ENCODE measurements at regions not wholly inside any gene's neighbourhood (a gene's known extent, or its start where the extent isn't known, plus 50 kb on each side); places are given as distances from the start of the nearest gene placed in this dataset.

DNA sequence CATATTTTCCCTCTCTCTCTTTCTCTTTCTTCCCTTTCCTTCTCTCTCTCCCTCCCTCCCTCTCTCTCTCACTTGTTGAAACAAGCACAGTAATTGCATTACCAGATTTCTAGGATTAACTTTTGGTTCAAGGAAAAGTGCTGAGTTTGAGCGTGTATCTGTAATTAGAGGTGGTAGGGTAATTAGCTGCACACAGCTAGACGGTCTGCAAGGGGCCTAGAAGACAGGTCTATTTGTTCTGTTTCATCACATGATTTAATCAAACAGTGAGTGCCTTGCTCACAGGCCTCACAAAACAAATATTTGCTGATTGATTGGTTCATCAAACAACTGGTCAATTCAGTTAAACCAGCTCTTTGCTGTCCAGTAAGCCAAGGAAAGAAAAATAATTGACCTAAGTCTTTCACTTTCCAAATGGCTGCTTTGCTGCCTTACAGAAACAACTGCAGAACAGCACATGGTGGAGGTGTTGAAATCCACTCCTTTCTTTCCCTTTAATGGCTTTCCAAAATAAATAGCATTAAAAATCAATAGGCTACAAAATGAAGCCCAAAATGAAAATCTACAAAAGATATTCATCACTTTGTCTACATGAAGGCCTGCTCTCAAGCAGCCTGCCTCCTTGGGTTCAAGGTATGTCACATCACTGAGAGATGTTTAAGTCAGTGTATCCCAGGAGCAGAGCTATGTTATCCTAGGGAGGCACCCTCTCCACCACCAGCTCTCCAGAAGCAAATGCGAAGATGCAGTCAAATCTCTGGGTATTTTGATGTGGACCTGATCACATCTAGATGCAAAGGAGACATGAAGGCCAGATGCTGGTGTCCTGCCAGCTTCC is 264.4 kb upstream of the SIX2 start:
- no peak for DNase-seq

DNA sequence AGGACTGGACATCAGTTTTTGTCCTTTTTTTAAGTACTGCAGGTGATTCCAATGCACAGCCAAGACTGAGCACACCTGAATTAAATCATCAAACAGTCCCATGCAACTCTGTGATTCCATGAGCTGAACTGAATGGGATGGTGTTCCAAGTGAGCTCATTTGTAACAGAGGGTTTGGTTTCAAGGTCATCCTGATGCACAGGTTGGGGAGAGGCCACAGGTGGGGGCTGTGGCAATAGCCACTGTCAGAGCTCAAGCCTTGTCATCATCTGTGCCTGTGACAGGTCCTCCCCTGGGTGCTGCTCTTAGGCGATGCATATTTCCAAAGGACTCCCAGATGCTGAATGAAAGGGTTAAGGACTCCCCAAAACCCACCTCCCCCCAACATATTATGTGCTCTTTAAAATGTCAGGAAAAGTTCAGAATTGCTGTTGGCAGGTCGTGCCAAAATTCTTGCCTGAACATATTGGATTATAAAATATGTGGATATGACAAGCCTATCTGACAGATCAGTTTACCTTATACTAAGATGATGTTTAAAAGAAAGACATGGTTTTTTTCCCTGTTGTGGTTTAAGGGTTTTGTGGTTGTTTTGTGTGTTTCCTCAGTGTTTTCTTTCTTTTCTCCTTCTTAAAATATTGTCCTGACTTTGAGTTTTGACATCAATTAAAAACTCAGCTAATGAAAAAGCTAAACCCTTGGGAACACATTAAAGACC is 263.5 kb upstream of the SIX2 start:
- DNase-seq = no peak

GRCh38 chr2:45269149-45269793 is 260.0 kb upstream of the SIX2 start:
- DNase-seq = no peak

- no peak for DNase-seq
Observed at GRCh38 chr2:45268631-45269030, 259.4 kb upstream of the SIX2 start.

GRCh38 chr2:45267062-45267792 is 258.0 kb upstream of the SIX2 start:
- no peak for DNase-seq

DNA sequence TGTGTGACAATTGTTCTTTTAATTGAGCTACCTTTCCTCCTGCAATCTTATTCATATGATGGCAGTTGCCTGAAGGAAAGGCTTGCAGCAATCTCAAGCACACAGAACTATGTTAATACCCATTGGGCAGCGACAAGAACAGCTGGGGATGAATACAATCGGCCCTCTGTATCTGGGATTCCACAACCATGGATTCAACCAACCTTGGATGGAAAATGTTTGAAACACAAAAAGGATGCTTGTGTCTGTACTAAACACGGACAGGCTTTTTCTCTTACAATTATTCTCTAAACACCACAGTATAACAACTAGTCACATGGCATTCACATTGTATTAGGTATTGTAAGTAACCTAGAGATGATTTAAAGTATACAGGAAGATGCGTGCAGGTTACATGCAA is 256.1 kb upstream of the SIX2 start:
- peak; percentile 17 for DNase-seq

- DNase-seq = no peak
Observed at GRCh38 chr2:45264227-45265225, 255.3 kb upstream of the SIX2 start.

GRCh38 chr2:45263147-45263546 is 253.9 kb upstream of the SIX2 start:
- no peak for DNase-seq

DNA sequence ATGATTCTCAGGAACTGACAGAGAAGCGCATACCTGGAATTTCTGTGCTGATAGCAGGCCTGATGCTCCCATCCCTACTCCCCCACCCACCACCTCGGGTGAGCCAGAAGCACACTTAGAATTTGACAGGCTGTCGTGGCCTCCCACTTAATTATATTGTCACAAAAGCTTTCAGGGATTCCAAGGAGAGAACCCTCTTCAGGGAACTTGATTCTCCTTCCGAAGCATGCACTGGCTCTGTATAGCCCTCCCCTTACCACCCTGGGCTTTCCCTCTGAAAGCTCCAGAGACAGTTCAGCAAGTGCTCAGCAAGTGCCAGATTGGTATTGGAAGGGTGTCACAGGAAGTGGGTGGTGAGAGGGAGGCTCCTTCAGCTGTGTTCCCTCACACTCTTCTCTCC is 252.5 kb upstream of the SIX2 start:
- no peak for DNase-seq

GRCh38 chr2:45260946-45261345 is 251.7 kb upstream of the SIX2 start:
- DNase-seq = no peak

DNA sequence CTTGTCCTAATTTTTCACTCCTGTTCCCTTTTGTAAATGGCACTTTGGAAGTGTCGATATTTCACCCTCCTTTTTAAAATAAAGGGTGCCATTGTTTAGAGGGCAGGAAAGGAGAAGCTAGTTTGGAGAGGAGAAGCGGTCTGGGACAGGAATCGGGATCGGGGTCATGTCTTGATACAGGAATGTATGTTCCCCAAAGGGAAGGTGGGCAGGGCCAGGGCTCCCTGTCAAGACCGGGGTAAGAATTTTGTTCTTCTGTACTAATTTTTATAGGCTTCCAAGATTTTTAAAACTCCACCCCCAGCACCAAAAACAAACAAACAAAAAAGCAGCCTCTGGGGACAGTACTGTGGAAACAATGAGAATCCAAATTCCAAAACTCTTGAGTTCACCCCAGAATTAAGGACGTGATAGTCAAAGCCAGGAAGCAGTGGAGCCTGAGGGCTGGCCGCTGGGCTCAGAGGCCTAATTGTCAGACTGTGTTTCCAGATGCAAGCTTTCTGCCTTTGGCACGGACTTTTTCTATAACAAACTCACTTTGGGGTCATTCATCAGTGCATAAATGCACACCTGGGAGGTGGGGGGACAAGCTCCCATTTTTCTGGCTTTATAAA is 250.4 kb upstream of the SIX2 start:
- no peak for DNase-seq

- DNase-seq = no peak
Observed at GRCh38 chr2:45259138-45259537, 249.9 kb upstream of the SIX2 start.

DNA sequence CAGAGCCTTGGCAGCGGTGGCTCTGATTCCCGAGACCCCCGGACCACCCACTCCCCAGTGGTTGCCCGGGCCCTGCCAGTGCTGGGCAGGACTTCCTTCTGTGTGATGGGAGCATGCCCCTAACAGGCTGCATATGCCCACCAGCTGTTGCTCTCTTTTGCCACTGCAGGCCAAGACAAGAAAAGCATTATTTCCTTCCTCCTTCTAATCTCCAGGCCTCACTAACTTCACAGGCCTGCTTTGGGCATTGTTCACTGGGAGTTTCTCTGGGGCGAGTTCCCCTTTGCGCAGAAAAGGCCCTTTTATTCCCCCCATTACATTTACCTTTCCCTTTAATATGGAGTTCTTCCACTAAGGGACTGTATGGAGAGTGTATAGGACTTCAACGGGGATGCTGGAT is 249.1 kb upstream of the SIX2 start:
- no peak for DNase-seq

DNA sequence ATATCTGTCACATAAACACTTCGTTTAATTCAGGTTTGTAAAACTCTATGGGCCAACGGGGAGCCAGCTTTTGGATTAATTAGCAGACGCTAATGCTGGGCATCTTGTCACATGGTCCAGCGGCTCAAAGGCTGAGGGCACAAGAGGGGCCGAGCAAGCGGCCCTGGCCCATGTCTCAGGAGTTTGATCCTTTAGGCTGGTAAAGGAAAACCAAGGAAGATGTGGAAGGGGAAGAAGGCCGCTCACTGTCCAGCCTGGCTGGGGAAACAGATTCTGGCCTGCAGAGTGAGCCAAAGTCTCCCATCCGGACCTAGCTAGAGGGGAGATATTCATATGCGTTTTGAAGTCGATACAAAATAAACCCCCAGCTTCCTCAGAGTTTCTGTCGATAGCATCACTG is 248.6 kb upstream of the SIX2 start:
- no peak for DNase-seq

GRCh38 chr2:45256867-45257641 is 247.8 kb upstream of the SIX2 start:
- DNase-seq = no peak

- DNase-seq = peak; percentile 42
Observed at GRCh38 chr2:45256173-45256866, 247.1 kb upstream of the SIX2 start.

GRCh38 chr2:45255563-45255962 is 246.3 kb upstream of the SIX2 start:
- no peak for DNase-seq

GRCh38 chr2:45254025-45254424 is 244.8 kb upstream of the SIX2 start:
- no peak for DNase-seq

- DNase-seq = no peak
Observed at GRCh38 chr2:45253151-45253550, 243.9 kb upstream of the SIX2 start.

GRCh38 chr2:45250176-45250575 is 240.9 kb upstream of the SIX2 start:
- DNase-seq = no peak

Data from midbrain (tissue), 1 donor.